Gastroesophageal sphincter (tissue), 3 donors: ENCODE measurements at regions not wholly inside any gene's neighbourhood (a gene's known extent, or its start where the extent isn't known, plus 50 kb on each side); places are given as distances from the start of the nearest gene placed in this dataset.

ENCODE experiments used
- CTCF ChIP-seq, 4 experiments: fragments of 200-600 bp in 2 of 4; fragments of 450-650 bp in 2 of 4; sonication (generic) in 1 of 4; IDR thresholded peaks; one replicate each; pipeline ENCODE4 v1.5.1; 2017 to 2019; ENCODE audit warnings: antibody characterized with exemption in 4 of 4, mild to moderate bottlenecking in 2 of 4, moderate library complexity in 2 of 4
- EP300 ChIP-seq: sonication (generic); formaldehyde crosslinking; IDR thresholded peaks from one replicate; pipeline ENCODE4 v1.6.1; 2017; ENCODE audit warnings: antibody characterized with exemption, mild to moderate bottlenecking
- POLR2A ChIP-seq, 2 donors: fragments of 450-650 bp; IDR thresholded peaks; one replicate each; pipeline ENCODE4 v1.6.1; 2017; ENCODE audit warnings: antibody characterized with exemption in 2 of 2, mild to moderate bottlenecking in 2 of 2, moderate library complexity in 1 of 2

DNA sequence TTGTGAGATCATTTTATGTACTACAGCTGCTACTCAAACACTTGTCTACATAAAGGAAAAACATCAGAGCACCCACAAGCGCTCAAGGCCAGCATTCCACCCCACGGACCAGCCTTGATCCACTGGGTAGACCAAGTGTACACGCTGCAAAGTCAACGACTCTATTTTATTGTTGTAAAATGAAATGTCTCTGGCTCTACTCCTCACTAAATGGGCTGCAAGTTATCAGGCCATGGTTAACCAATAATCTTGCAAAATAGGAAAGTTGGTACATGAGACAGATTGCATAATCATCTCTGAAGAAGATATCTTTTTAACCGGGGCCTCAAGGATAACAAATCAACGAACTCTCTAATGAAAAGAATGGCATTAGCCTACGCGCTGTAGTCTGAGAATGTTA is 69.9 kb upstream of the FOXN3 start:
- TF ChIP-seq CTCF (IDR thresholded peaks at IDR 0.05) (no peak), EP300 (no peak), POLR2A (IDR thresholded peaks at IDR 0.05) (no peak)
